DND-41 (cell line): ENCODE measurements at regions not wholly inside any gene's neighbourhood (a gene's known extent, or its start where the extent isn't known, plus 50 kb on each side); places are given as distances from the start of the nearest gene placed in this dataset.

Experiments
- ATAC-seq: fragments of 200-7000 bp; cut with Tn5 transposase; 3 replicates; pipeline ENCODE4 v1.9.1; 2021; ENCODE audit warnings: low read depth; ENCODE audit not compliant: insufficient read depth
- DNase-seq: peaks from one replicate; pipeline ENCODE4 v3.0.0-alpha.2; 2020
- H2AFZ ChIP-seq: 2 replicates; pipeline ENCODE4 v1.6.0; 2012; ENCODE audit warnings: low read depth, low read length
- H3K27ac ChIP-seq: 2 replicates; pipeline ENCODE4 v1.5.1; 2012; ENCODE audit warnings: low read length, inconsistent platforms
- H3K27me3 ChIP-seq: fragments of 200-600 bp; sonication (generic); 2 replicates; pipeline ENCODE4 v1.6.0; 2012; ENCODE audit warnings: low read length, mild to moderate bottlenecking, inconsistent platforms; ENCODE audit not compliant: insufficient read depth, poor library complexity
- H3K36me3 ChIP-seq: 2 replicates; pipeline ENCODE4 v1.5.1; 2012; ENCODE audit warnings: low read length, inconsistent platforms; ENCODE audit not compliant: insufficient read depth
- H3K4me1 ChIP-seq: 2 replicates; pipeline ENCODE4 v1.5.1; 2012; ENCODE audit warnings: mild to moderate bottlenecking, low read length; ENCODE audit not compliant: insufficient read depth
- H3K4me2 ChIP-seq: 2 replicates; pipeline ENCODE4 v1.6.0; 2012; ENCODE audit warnings: mild to moderate bottlenecking, moderate library complexity, low read length, inconsistent platforms; ENCODE audit not compliant: insufficient read depth
- H3K4me3 ChIP-seq, 2 experiments: fragments of 200-600 bp in 1 of 2; shearing (Covaris generic) in 1 of 2; 2 replicates each; pipeline ENCODE4 v1.5.1; 2012 to 2016; ENCODE audit warnings: inconsistent platforms in 2 of 2, low read length in 2 of 2, mild to moderate bottlenecking in 2 of 2, low read depth in 1 of 2, moderate library complexity in 1 of 2
- H3K79me2 ChIP-seq: 2 replicates; pipeline ENCODE4 v1.6.0; 2012; ENCODE audit warnings: low read length, inconsistent platforms; ENCODE audit not compliant: insufficient read depth
- H3K9ac ChIP-seq: 2 replicates; pipeline ENCODE4 v1.6.0; 2012; ENCODE audit warnings: low read depth, mild to moderate bottlenecking, inconsistent platforms, low read length, moderate library complexity
- H3K9me3 ChIP-seq: 2 replicates; pipeline ENCODE4 v1.5.1; 2012; ENCODE audit warnings: low read length, moderate library complexity, mild to moderate bottlenecking, inconsistent platforms; ENCODE audit not compliant: insufficient read depth, severe bottlenecking
- H4K20me1 ChIP-seq: 2 replicates; pipeline ENCODE4 v1.6.0; 2012; ENCODE audit warnings: low read length; ENCODE audit not compliant: insufficient read depth
- EZH2 ChIP-seq: IDR thresholded peaks from 3 replicates; pipeline ENCODE4 v1.6.1; 2012; ENCODE audit warnings: borderline replicate concordance, low read depth, mild to moderate bottlenecking, moderate library complexity, low read length, inconsistent platforms; ENCODE audit not compliant: severe bottlenecking
- TF ChIP-seq, protein P1 (sequence below): IDR thresholded peaks from 2 replicates; pipeline ENCODE4 v1.5.1; 2012; ENCODE audit warnings: borderline replicate concordance, low read length, moderate library complexity, mild to moderate bottlenecking; ENCODE audit not compliant: poor library complexity, severe bottlenecking; ENCODE audit errors: extremely low read depth

GRCh38 chr4:20026456-20026855, 225.2 kb upstream of the SLIT2 start:
- no peak overlapping the region for H2AFZ ChIP-seq
- no peaks in the 10 kb centered on the region for H3K27me3 ChIP-seq
- H3K4me1 ChIP-seq, result no peaks in the 10 kb centered on the region
- ATAC-seq (no peak), DNase-seq (no peak)
- no peak overlapping the region for H3K27ac ChIP-seq
- H3K9ac ChIP-seq, result no peak overlapping the region
- H3K9me3 ChIP-seq, result no peaks in the 10 kb centered on the region
- TF ChIP-seq EZH2, result no peak
- TF ChIP-seq, protein P1, sequence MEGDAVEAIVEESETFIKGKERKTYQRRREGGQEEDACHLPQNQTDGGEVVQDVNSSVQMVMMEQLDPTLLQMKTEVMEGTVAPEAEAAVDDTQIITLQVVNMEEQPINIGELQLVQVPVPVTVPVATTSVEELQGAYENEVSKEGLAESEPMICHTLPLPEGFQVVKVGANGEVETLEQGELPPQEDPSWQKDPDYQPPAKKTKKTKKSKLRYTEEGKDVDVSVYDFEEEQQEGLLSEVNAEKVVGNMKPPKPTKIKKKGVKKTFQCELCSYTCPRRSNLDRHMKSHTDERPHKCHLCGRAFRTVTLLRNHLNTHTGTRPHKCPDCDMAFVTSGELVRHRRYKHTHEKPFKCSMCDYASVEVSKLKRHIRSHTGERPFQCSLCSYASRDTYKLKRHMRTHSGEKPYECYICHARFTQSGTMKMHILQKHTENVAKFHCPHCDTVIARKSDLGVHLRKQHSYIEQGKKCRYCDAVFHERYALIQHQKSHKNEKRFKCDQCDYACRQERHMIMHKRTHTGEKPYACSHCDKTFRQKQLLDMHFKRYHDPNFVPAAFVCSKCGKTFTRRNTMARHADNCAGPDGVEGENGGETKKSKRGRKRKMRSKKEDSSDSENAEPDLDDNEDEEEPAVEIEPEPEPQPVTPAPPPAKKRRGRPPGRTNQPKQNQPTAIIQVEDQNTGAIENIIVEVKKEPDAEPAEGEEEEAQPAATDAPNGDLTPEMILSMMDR, result no peak
- H4K20me1 ChIP-seq, result no peaks in the 10 kb centered on the region
- H3K79me2 ChIP-seq, result no peaks in the 10 kb centered on the region
- H3K4me3 ChIP-seq, result no peak overlapping the region
- H3K36me3 ChIP-seq, result no peaks in the 10 kb centered on the region
- H3K4me2 ChIP-seq, result no peak overlapping the region

- Histone ChIP-seq H4K20me1 (no peaks in the 10 kb centered on the region), H3K4me1 (no peaks in the 10 kb centered on the region), H3K27ac (no peak overlapping the region), H3K36me3 (no peaks in the 10 kb centered on the region), H3K9ac (no peak overlapping the region), H3K4me3 (no peak overlapping the region), H3K27me3 (no peaks in the 10 kb centered on the region), H3K9me3 (no peaks in the 10 kb centered on the region), H3K79me2 (no peaks in the 10 kb centered on the region), H3K4me2 (no peak overlapping the region), H2AFZ (no peak overlapping the region)
- TF ChIP-seq, protein P1, result no peak
- TF ChIP-seq EZH2, result no peak
- DNase-seq (no peak), ATAC-seq (no peak)
Measured at GRCh38 chr4:20022471-20022870, 229.2 kb upstream of the SLIT2 start.

GRCh38 chr4:20020056-20020455, 231.6 kb upstream of the SLIT2 start:
- H3K4me2 ChIP-seq, result no peak overlapping the region
- H3K4me1 ChIP-seq, result no peaks in the 10 kb centered on the region
- no peak for ATAC-seq
- no peak overlapping the region for H3K9ac ChIP-seq
- H3K27me3 ChIP-seq, result no peaks in the 10 kb centered on the region
- no peaks in the 10 kb centered on the region for H3K36me3 ChIP-seq
- no peak for DNase-seq
- no peak overlapping the region for H3K4me3 ChIP-seq
- H3K27ac ChIP-seq, result no peak overlapping the region
- H4K20me1 ChIP-seq, result no peaks in the 10 kb centered on the region
- H2AFZ ChIP-seq, result no peak overlapping the region
- H3K79me2 ChIP-seq, result no peaks in the 10 kb centered on the region
- TF ChIP-seq EZH2, result no peak
- TF ChIP-seq, protein P1, result no peak
- no peaks in the 10 kb centered on the region for H3K9me3 ChIP-seq

- TF ChIP-seq, protein P1, result no peak
- TF ChIP-seq EZH2, result no peak
- no peak for ATAC-seq
Measured at GRCh38 chr4:20019310-20020015, 232.2 kb upstream of the SLIT2 start.

More at GRCh38 chr4:20019310-20020015, 232.2 kb upstream of the SLIT2 start:
- Histone ChIP-seq H3K4me3 (no peak overlapping the region), H3K27ac (no peak overlapping the region), H4K20me1 (no peaks in the 10 kb centered on the region), H3K4me2 (no peak overlapping the region), H3K27me3 (no peaks in the 10 kb centered on the region), H3K9ac (no peak overlapping the region), H3K9me3 (no peaks in the 10 kb centered on the region), H3K36me3 (no peaks in the 10 kb centered on the region), H3K79me2 (no peaks in the 10 kb centered on the region), H3K4me1 (no peaks in the 10 kb centered on the region), H2AFZ (no peak overlapping the region)
- DNase-seq, result no peak
